WTC11 (cell line): ENCODE measurements at regions not wholly inside any gene's neighbourhood (a gene's known extent, or its start where the extent isn't known, plus 50 kb on each side); places are given as distances from the start of the nearest gene placed in this dataset.

Source experiments
- ATAC-seq: fragments of 200-7000 bp; cut with Tn5 transposase; 2 replicates; pipeline ENCODE4 v1.10.0; 2021; ENCODE audit warnings: mild to moderate bottlenecking, moderate library complexity
- CTCF ChIA-PET: fragments of 300-600 bp; sonication (Branson Sonifier 250); formaldehyde crosslinking; loops from one replicate; lab custom pipeline; 2021; ENCODE audit warnings: antibody characterized with exemption; lab: Charles Lee
- POLR2A ChIA-PET: fragments of 350-600 bp; sonication (Branson Sonifier 250); formaldehyde crosslinking; loops from one replicate; lab custom pipeline; 2021; ENCODE audit warnings: antibody characterized with exemption; lab: Charles Lee
- DNase-seq: peaks from one replicate; pipeline ENCODE4 v3.0.0; 2021; ENCODE audit warnings: low spot score
- H3K27ac Mint-ChIP-seq: 2 replicates; pipeline ENCODE4 v1.8.0; 2021; ENCODE audit warnings: mixed read lengths
- H3K27me3 Mint-ChIP-seq: 2 replicates; pipeline ENCODE4 v1.8.0; 2021; ENCODE audit warnings: low read depth, mild to moderate bottlenecking, moderate library complexity, mixed read lengths
- H3K36me3 Mint-ChIP-seq: 2 replicates; pipeline ENCODE4 v1.8.0; 2021; ENCODE audit warnings: mixed read lengths
- H3K4me1 Mint-ChIP-seq: 2 replicates; pipeline ENCODE4 v1.8.0; 2022; ENCODE audit warnings: mixed read lengths
- H3K4me3 Mint-ChIP-seq: 2 replicates; pipeline ENCODE4 v1.8.0; 2021; ENCODE audit warnings: mild to moderate bottlenecking, moderate library complexity, mixed read lengths
- H3K9me3 Mint-ChIP-seq: 2 replicates; pipeline ENCODE4 v1.8.0; 2021; ENCODE audit warnings: mixed read lengths
- ATF3 ChIP-seq: sonication (generic); formaldehyde crosslinking; conservative IDR thresholded peaks from 2 replicates; pipeline ENCODE4 v1.8.1; 2022; ENCODE audit warnings: mild to moderate bottlenecking, missing genetic modification reagents
- CREM ChIP-seq: sonication (generic); formaldehyde crosslinking; IDR thresholded peaks from 2 replicates; pipeline ENCODE4 v1.8.1; 2022; ENCODE audit warnings: mild to moderate bottlenecking, missing genetic modification reagents, moderate library complexity
- E2F1 ChIP-seq: sonication (generic); formaldehyde crosslinking; IDR thresholded peaks from 2 replicates; pipeline ENCODE4 v1.8.0; 2022; ENCODE audit warnings: mild to moderate bottlenecking, missing genetic modification reagents
- E2F4 ChIP-seq: sonication (generic); formaldehyde crosslinking; IDR thresholded peaks from 2 replicates; pipeline ENCODE4 v1.8.1; 2022; ENCODE audit warnings: low read depth, mild to moderate bottlenecking, moderate library complexity, missing genetic modification reagents, borderline replicate concordance
- ESRRA ChIP-seq: sonication (generic); formaldehyde crosslinking; IDR thresholded peaks from 2 replicates; pipeline ENCODE4 v1.8.1; 2022; ENCODE audit warnings: mild to moderate bottlenecking, missing genetic modification reagents, borderline replicate concordance
- GABPB1 ChIP-seq: sonication (generic); formaldehyde crosslinking; IDR thresholded peaks from 2 replicates; pipeline ENCODE4 v1.8.1; 2023; ENCODE audit warnings: mild to moderate bottlenecking, missing genetic modification reagents
- IRF2 ChIP-seq: sonication (generic); formaldehyde crosslinking; IDR thresholded peaks from 2 replicates; pipeline ENCODE4 v1.8.0; 2022; ENCODE audit warnings: low read depth, missing genetic modification reagents, borderline replicate concordance
- NFYB ChIP-seq: sonication (generic); formaldehyde crosslinking; conservative IDR thresholded peaks from 2 replicates; pipeline ENCODE4 v1.8.0; 2022; ENCODE audit warnings: low read depth, missing genetic modification reagents
- NR1H2 ChIP-seq: sonication (generic); formaldehyde crosslinking; IDR thresholded peaks from 2 replicates; pipeline ENCODE4 v1.9.0; 2021; ENCODE audit warnings: mild to moderate bottlenecking, moderate library complexity, missing genetic modification reagents
- NR3C1 ChIP-seq: sonication (generic); formaldehyde crosslinking; conservative IDR thresholded peaks from 2 replicates; pipeline ENCODE4 v1.8.1; 2023; ENCODE audit warnings: low read depth, mild to moderate bottlenecking, missing genetic modification reagents
- PRDM15 ChIP-seq: sonication (generic); formaldehyde crosslinking; IDR thresholded peaks from 2 replicates; pipeline ENCODE4 v1.8.0; 2022; ENCODE audit warnings: missing genetic modification reagents
- PRRX2 ChIP-seq: fragments of 250-450 bp; sonication (Bioruptor Pico); IDR thresholded peaks from 2 replicates; pipeline ENCODE4 v1.8.0; 2021; ENCODE audit warnings: mild to moderate bottlenecking
- RELA ChIP-seq: sonication (generic); formaldehyde crosslinking; IDR thresholded peaks from 2 replicates; pipeline ENCODE4 v1.8.1; 2022; ENCODE audit warnings: missing genetic modification reagents, mild to moderate bottlenecking, borderline replicate concordance
- RORB ChIP-seq: fragments of 250-450 bp; sonication (Bioruptor Pico); IDR thresholded peaks from 2 replicates; pipeline ENCODE4 v1.9.0; 2021; ENCODE audit warnings: mild to moderate bottlenecking
- SMAD3 ChIP-seq: sonication (generic); formaldehyde crosslinking; IDR thresholded peaks from 2 replicates; pipeline ENCODE4 v1.8.0; 2022; ENCODE audit warnings: missing genetic modification reagents, mild to moderate bottlenecking, borderline replicate concordance
- TP53 ChIP-seq: sonication (generic); formaldehyde crosslinking; IDR thresholded peaks from 2 replicates; pipeline ENCODE4 v1.8.1; 2023; ENCODE audit warnings: mild to moderate bottlenecking, missing genetic modification reagents
- ZBTB21 ChIP-seq: sonication (generic); formaldehyde crosslinking; IDR thresholded peaks from 2 replicates; pipeline ENCODE4 v1.8.1; 2023; ENCODE audit warnings: mild to moderate bottlenecking, missing genetic modification reagents, borderline replicate concordance
- ZNF281 ChIP-seq: sonication (generic); formaldehyde crosslinking; IDR thresholded peaks from 2 replicates; pipeline ENCODE4 v1.8.0; 2023; ENCODE audit warnings: mild to moderate bottlenecking, missing genetic modification reagents
- ZNF425 ChIP-seq: fragments of 250-450 bp; sonication (Bioruptor Pico); conservative IDR thresholded peaks from 2 replicates; pipeline ENCODE4 v1.9.0; 2021; ENCODE audit warnings: mild to moderate bottlenecking
- ZSCAN18 ChIP-seq: fragments of 250-450 bp; sonication (Bioruptor Pico); IDR thresholded peaks from 2 replicates; pipeline ENCODE4 v2.1.2; 2022; ENCODE audit warnings: mild to moderate bottlenecking, moderate library complexity

GRCh38 chr22:27443306-27443705 lies 358.2 kb downstream of the MN1 start (continued):
- TF ChIP-seq PRDM15: no peak
- TF ChIP-seq TP53 (CRISPR knock-in tag): no peak
- TF ChIP-seq NR1H2 (CRISPR knock-in tag): no peak
- TF ChIP-seq RELA (CRISPR knock-in tag): no peak
- TF ChIP-seq ATF3: no peak
- no peak for TF ChIP-seq E2F4 (CRISPR knock-in tag)
- no peak for TF ChIP-seq PRRX2 (CRISPR knock-in tag)
- TF ChIP-seq, all 79 proteins: peak for 0

GRCh38 chr22:27445881-27446280 lies 355.7 kb downstream of the MN1 start:
- ChIA-PET POLR2A (no interaction called here), CTCF (no interaction called here)
- Mint-ChIP-seq H3K9me3 (peaks cover 8% of the 10 kb centered on the region), H3K27me3 (peaks cover 3% of the 10 kb centered on the region; the same call in 1 of the 2 replicates), H3K36me3 (no peaks in the 10 kb centered on the region), H3K27ac (no peak overlapping the region), H3K4me3 (no peak overlapping the region), H3K4me1 (peaks cover 37% of the 10 kb centered on the region)
- no peak for ATAC-seq
- no peak for TF ChIP-seq TP53 (CRISPR knock-in tag)
- TF ChIP-seq E2F1 (CRISPR knock-in tag): no peak
- no peak for TF ChIP-seq ZNF281 (CRISPR knock-in tag)
- no peak for TF ChIP-seq SMAD3
- TF ChIP-seq CREM: no peak
- no peak for TF ChIP-seq NR3C1 (CRISPR knock-in tag)
- no peak for TF ChIP-seq NFYB (CRISPR knock-in tag)
- no peak for TF ChIP-seq NR1H2 (CRISPR knock-in tag)
- no peak for TF ChIP-seq IRF2 (CRISPR knock-in tag)
- TF ChIP-seq ZBTB21 (CRISPR knock-in tag): no peak
- TF ChIP-seq ZSCAN18: no peak
- TF ChIP-seq GABPB1 (CRISPR knock-in tag): no peak
- no peak for TF ChIP-seq RORB (CRISPR knock-in tag)
- TF ChIP-seq ZNF425 (CRISPR knock-in tag): no peak
- TF ChIP-seq ESRRA (CRISPR knock-in tag): no peak
- no peak for DNase-seq
